ENCODE measurements at regions not wholly inside any gene's neighbourhood (a gene's known extent, or its start where the extent isn't known, plus 50 kb on each side); places are given as distances from the start of the nearest gene placed in this dataset.

GRCh38 chr9:89774858-89775370, 170.1 kb downstream of the GADD45G start:
- no peak for DNase-seq

GRCh38 chr9:89775641-89776040, 170.8 kb downstream of the GADD45G start:
- DNase-seq = no peak

DNA sequence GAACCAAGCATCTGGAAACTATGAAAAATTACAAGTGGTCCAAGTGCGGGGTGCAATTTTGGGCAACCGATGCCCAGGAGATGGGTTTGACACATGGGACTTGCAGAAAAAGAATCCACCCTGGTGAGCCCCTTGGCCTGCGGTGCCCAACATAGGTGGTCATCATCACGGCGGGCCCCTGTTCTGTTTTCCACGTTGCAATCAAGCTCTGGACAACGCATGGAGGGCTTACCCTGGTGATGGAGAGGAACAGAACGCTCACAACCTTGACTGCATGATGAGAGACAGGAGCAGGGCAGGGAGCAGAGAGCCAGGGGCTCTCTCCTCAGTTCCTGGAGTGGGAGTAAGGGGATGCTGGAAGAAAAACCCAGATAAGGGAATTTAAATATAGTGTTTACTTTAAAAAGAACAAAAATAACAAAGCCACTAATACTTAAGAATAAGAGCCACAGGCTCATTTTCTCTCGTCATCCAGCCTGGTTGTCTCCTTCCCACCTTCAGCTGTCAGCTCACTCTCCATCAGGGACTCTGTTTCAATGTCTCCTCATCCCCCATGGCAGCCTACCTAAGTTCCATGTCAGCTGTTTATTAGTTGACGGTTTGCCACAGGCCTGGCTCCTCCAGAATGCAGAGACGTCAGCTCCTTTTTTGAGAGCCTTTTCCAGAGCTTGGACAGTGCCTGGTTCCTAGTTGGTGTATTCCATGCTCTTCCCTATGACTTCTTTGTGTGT, 172.1 kb downstream of the GADD45G start:
- no peak for DNase-seq

DNA sequence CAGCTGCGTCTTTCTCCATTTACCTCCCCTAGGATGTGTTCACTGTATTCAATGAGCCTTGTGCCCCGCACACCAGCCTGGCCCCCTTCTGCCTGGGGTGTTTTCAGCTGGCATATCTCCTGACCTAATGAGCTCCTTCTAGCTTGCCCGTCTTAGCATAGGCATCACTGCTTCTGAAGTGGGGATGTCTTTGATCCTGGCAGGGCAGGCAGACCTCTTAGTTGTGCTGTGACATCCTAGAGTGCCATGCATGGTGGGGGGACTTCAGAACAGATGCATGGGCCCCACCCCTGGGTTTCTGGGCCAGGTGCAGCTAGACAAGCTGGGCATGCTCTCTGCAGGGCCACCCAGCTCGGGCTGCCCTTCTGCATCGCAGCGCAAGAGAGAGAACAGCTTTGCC, 172.7 kb downstream of the GADD45G start:
- DNase-seq = no peak

GRCh38 chr9:89778100-89779090, 173.6 kb downstream of the GADD45G start:
- DNase-seq = no peak

GRCh38 chr9:89779405-89780203, 174.8 kb downstream of the GADD45G start:
- DNase-seq = no peak

DNA sequence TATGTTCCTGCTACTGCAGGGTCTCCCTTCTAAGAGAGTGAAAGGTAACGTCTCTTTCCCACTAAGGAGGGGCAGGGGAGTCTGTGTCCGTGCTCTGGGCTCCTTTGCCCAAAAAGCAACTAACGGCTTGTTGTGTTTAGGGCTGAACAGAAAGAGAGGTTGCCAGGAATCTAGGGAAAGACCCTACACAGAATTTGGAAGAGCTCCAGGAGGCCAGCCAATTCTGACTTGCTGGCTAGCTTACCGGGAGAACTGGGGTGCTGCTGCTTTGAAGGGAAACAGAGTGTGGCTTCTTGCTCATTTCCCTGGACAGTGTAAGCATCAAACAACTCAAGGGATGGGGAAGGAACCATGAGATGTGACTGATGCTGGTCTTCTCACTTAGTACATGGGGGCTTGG, 176.1 kb downstream of the GADD45G start:
- no peak for DNase-seq

DNA sequence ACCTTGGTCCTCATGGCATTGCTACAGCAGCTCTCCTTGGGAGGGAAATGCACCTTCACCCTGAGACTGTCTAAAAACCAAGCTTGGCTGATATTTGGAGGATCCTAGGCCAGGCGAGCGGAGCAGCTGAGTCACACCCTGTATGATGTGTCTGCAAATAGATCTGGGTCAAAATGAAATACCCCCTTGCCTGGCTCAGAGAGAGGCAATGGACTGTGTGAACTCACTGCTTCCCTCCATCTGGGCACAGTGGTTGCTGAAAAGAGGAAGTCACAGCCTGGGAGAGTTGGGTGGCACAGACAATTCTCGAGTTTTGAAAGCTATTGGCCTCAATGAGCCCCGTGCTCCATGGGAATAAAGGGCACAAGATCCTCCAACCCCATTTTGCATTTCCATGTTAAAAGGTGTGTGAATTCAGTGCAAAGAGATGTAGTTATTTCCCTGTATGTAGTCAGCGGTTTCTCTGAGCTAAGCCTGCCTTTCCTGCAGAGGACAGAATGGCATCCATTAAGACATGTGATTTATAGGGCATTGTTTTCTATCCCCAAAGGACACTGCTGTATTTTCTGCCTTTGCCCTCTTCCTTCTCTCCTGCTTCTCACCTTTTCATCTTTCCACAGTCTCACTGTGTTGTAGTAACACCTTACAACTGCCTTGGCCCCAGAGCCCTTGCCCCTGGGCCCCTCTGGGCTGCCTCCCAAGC, 177.2 kb downstream of the GADD45G start:
- DNase-seq = no peak

- DNase-seq = no peak
These were observed 181.8 kb downstream of the GADD45G start for GRCh38 chr9:89786655-89787054.

- DNase-seq = no peak
These were observed 182.8 kb downstream of the GADD45G start for GRCh38 chr9:89787595-89787994.

DNA sequence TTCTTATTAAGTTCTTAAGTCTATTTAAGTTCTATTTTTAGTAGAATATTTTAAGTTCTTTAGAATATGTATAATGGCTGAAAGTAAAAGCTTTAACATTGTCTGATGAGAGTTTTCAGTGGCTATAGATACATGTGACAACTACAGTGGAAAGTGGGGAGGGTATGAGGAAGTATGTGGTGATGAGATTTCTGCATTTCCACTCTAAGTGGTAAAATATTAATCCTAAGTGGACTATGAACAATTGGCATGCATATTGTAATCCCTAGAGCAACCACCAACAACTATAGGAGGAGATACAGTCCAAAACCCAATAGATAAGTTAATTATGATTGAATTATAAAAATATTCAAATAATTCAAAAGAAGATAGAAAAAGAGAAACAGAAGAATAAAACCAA, 183.6 kb downstream of the GADD45G start:
- DNase-seq = no peak

GRCh38 chr9:89789922-89790510, 185.2 kb downstream of the GADD45G start:
- DNase-seq = no peak

- no peak for DNase-seq
These were observed 185.8 kb downstream of the GADD45G start for GRCh38 chr9:89790542-89791109.

DNA sequence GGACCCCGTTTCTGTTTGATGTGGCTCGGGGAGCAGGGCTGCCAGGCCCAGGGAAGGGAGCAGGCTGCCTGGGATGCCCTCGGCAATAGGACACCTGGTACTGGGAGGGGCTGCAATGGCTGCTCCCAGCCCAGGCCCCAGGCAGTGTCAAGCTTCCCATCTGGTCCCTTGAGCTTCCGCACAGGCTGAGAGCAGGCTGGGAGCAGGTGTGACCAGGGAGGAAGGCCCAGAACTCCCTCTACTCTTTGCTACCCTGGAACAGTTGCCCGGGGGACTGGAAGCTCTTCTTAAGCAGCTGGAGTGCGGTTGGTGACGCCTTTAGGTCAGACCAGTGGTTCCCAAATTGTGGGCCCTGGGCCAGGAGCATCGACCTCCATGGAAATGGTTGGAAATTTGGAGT, 186.9 kb downstream of the GADD45G start:
- peak; percentile 43 for DNase-seq

GRCh38 chr9:89792189-89793123, 187.6 kb downstream of the GADD45G start:
- no peak for DNase-seq

GRCh38 chr9:89793124-89793495, 188.3 kb downstream of the GADD45G start:
- DNase-seq = no peak

- DNase-seq = no peak
These were observed 188.7 kb downstream of the GADD45G start for GRCh38 chr9:89793551-89793950.

DNA sequence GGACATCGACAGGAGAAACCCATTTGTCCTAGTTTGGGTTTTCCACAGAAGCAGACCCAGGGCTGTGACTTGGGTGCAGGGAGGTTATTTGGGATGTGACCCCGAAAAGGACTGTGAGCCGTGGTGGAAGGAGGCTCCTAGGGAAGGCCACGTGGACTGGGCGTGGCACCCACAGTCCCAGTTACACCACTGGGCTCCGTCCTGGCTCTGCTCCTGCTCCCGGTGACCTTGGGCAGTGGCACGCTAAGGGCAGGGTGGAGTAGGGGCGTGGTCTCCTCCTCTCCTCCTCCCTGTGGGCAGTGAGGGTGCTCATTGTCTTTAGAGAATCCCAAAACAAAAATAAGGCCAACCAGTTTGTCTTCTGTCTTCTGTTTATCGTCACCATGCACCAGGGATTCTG, 190.1 kb downstream of the GADD45G start:
- no peak for DNase-seq

GRCh38 chr9:89795538-89796195, 190.9 kb downstream of the GADD45G start:
- DNase-seq = no peak

DNA sequence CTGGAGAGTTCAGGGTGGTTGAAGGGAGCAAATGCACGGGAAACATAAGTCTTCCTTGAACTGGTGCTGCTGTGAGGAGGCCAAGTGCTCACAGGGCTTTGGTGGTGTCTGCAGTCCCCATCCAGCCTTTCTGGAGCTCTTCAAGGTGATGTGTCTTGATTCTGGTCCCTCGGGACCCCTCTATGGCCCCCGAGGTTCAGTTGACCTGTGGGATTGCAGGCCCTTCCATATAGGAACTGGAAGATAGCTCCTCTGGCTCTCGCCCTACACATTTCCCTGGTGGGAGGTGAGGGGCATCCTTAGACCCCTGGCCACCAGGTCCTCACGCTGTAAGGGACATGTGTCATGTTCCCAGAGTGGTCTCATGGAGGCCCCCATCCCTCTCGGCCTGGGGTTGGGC, 191.8 kb downstream of the GADD45G start:
- no peak for DNase-seq
